Astrocyte of the spinal cord (primary cell): ENCODE measurements at regions not wholly inside any gene's neighbourhood (a gene's known extent, or its start where the extent isn't known, plus 50 kb on each side); places are given as distances from the start of the nearest gene placed in this dataset.
"Not testable (repeated sequence)": the region's sequence is repeated elsewhere in the genome, so short reads cannot be mapped to it uniquely, and the experiment has no call there.

Experiments used
- DNase-seq: peaks from one replicate; pipeline ENCODE4 v3.0.0; 2011; ENCODE audit warnings: low read depth, low spot score
- H3K4me3 ChIP-seq: 2 replicates; pipeline ENCODE4 v1.5.1; 2011; ENCODE audit warnings: low read depth, mild to moderate bottlenecking, low read length, moderate library complexity
- in situ Hi-C: cut with HindIII; loops from 2 replicates; pipeline ENCODE4 v1.10.0; 2017; ENCODE audit warnings: low sequenced_read_pairs
- TF ChIP-seq, protein P1 (sequence below): IDR thresholded peaks from 2 replicates; pipeline ENCODE4 v1.5.1; 2012; ENCODE audit warnings: low read depth, mild to moderate bottlenecking, low read length, inconsistent platforms

DNA sequence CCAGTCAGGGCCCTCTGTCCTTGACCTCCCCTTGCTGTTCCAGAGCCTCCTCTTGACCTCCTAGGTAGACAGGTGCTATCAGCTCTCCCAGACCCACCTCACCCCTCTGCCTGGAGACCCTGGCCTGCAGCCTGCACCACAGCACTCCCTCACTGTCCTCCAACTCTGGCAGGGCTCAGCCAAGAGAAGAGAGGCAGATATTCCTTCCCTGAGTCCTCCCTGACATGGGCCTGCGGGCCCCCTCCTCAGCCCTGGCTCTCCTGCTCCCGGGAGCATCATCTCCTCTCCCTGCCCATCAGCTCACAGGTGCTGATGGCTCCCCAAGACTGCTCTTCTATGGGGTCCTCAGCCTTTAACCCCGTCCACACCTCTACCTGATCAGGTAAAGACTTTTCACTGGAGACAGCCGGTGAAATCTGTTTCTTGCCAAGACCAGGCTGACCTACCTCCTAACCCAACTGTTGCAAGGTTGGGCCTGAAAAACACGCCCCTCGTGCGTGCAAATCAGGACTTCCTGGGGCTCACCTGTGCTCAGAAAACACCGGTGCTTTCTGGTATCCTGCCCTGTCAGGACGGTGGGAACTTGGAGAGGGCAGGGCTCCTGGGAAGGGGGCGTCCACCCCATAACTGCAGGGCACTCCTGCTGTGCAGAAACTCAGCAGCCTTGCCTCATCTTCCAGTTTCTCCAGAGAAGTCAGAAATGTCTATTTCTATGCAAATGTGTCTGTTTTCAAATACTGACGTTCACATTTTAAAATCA is 160.7 kb downstream of the SHANK2 start:
- in situ Hi-C loops, result no loop called here
- TF ChIP-seq, protein P1, sequence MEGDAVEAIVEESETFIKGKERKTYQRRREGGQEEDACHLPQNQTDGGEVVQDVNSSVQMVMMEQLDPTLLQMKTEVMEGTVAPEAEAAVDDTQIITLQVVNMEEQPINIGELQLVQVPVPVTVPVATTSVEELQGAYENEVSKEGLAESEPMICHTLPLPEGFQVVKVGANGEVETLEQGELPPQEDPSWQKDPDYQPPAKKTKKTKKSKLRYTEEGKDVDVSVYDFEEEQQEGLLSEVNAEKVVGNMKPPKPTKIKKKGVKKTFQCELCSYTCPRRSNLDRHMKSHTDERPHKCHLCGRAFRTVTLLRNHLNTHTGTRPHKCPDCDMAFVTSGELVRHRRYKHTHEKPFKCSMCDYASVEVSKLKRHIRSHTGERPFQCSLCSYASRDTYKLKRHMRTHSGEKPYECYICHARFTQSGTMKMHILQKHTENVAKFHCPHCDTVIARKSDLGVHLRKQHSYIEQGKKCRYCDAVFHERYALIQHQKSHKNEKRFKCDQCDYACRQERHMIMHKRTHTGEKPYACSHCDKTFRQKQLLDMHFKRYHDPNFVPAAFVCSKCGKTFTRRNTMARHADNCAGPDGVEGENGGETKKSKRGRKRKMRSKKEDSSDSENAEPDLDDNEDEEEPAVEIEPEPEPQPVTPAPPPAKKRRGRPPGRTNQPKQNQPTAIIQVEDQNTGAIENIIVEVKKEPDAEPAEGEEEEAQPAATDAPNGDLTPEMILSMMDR, result no peak

DNA sequence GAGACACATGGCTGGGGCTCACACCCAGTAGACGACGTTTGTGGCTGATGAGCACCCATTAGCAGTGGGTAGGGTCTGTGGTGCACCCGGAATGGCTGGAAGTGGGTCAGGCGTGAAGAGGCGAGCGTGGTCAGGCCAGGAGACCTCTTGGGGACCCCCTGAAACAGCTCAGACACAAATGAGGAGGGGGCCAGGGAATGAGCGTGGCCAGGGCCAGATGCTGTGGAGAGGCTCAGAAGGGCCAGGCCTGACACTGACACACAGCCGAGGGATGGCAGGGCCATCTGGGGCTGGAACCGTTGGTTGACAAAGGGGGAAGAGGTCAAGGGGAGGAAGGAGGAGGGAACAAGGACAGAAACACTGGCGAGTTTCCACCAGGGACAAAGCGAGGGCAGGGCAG is 162.8 kb downstream of the SHANK2 start:
- DNase-seq, result no peak
- TF ChIP-seq, protein P1, result no peak
- in situ Hi-C loops, result no loop called here
- no peak overlapping the region for H3K4me3 ChIP-seq

More for the DNA sequence above, 160.7 kb downstream of the SHANK2 start:
- H3K4me3 ChIP-seq, result no peak overlapping the region
- no peak for DNase-seq

DNA sequence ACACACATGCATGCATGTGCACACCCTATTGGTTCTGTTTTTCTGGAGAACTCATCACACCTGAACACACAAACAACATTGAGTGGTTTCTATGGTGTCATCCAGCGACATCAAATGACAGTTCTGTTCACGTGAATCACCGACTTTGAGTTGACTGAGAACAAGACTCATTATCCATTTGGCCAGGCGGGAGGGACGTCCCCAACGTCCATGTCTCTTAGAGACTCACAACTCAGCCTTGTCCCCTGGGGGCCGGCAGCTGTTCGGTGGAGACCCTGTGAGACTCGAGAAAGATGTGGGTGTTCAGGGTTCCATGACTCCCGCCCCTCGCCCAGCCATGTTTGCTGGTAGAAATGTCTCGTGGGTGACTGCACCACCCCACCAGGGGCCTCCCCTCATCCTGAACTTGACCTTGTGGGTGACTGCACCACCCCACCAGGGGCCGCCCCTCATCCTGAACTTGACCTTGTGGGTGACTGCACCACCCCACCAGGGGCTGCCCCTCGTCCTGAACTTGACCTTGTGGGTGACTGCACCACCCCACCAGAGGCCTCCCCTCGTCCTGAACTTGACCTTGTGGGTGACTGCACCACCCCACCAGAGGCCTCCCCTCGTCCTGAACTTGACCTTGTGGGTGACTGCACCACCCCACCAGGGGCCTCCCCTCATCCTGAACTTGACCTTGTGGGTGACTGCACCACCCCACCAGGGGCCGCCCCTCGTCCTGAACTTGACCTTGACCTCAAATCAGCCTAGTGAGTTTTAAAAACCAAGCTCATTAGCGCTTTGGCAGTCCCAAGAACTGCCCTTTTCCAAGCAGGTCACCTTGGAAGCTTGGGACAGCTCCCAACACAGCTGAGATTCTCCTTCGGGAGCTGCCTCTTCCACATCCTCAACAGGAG is 163.8 kb downstream of the SHANK2 start:
- in situ Hi-C loops, H3K4me3 ChIP-seq, DNase-seq: not testable (repeated sequence)

DNA sequence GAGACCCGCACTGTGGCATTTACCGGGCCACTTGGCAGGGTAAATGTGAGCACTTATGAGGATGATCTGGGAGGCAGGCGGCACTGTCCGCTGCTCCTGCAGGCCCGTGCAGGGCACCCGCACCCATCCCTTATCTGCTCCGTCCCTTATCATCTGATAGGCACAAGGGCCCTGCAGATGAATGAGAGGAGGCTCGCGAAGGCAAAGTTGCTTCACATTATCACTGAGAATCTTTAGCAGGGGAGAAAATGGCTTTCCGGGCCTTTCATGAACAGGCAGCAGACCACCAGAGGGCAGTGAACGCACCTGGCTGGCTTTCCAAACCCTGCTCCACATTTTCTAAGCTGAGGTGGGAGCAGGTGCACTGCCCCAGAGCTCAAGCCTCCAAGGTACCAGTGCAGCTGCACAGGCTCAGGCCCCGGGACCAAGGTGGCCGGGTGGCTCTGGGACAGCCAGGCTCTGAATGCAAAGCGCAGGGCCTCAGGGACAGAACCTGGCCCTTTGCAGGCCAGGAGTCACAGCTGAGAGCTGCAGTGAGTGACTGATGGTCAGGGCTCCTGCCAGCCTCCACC is 165.6 kb downstream of the SHANK2 start:
- H3K4me3 ChIP-seq, result no peak overlapping the region
- TF ChIP-seq, protein P1, result peak; percentile 70
- in situ Hi-C loops, result no loop called here
- peak; percentile 22 for DNase-seq

DNA sequence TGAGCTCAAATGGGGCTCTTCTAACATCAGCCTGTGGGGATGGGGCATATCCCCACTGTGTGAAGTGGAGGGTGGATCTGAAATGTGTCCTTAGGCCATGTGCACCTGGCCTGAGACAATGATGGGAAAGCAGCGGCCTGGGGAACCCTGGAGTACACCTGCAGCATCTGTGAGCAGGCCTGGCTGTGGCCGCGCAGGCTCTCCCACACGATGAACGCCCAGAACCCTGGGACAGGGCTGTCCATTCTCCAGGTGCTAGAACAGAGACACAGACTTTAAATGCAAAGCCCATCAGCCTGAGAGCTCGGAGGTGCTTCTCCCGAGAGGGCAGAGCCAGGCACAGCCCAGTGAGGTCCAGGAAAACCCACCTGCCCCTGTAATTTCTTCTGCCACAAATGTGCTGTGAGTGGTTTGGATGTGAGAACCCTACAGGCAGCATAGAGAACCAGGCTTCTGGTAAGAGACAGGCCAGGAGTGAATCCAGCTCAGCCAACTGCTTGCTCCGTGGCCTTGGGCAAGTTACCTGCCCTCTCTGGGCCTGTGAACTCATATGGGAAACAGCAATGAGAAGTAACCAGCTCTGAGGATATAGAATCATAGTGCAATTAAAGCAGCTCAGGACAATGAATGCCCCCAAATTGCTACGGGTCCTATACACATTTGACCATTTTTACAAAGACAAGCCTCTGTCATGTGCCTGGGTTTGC is 167.9 kb downstream of the SHANK2 start:
- DNase-seq, result no peak
- H3K4me3 ChIP-seq, result no peak overlapping the region
- in situ Hi-C loops, result no loop called here
- TF ChIP-seq, protein P1, result no peak

- in situ Hi-C loops, result no loop called here
- H3K4me3 ChIP-seq, result no peak overlapping the region
- TF ChIP-seq, protein P1, result no peak
- DNase-seq, result no peak
Observed at GRCh38 chr11:71083105-71083504, 169.3 kb downstream of the SHANK2 start.
